Sigmoid colon (tissue), 6 donors: ENCODE measurements at regions not wholly inside any gene's neighbourhood (a gene's known extent, or its start where the extent isn't known, plus 50 kb on each side); places are given as distances from the start of the nearest gene placed in this dataset.

ENCODE experiments used
- DNase-seq: peaks from one replicate; pipeline ENCODE4 v3.0.0-alpha.2; 2019
- H3K27ac ChIP-seq, 4 donors: fragments of 200-600 bp; sonication (generic); one replicate each; pipeline ENCODE4 v1.5.1; 2016 to 2019; ENCODE audit warnings: mild to moderate bottlenecking in 1 of 4
- H3K27me3 ChIP-seq, 3 donors: fragments of 200-600 bp; sonication (generic); one replicate each; pipeline ENCODE4 v1.5.1; 2019; ENCODE audit warnings: mild to moderate bottlenecking in 1 of 3
- H3K36me3 ChIP-seq, 4 donors: fragments of 200-600 bp; sonication (generic); one replicate each; pipeline ENCODE4 v1.5.1; 2016 to 2019
- H3K4me1 ChIP-seq, 4 donors: fragments of 200-600 bp; sonication (generic); one replicate each; pipeline ENCODE4 v1.5.1; 2017 to 2019
- H3K4me3 ChIP-seq, 4 donors: fragments of 200-600 bp; sonication (generic); one replicate each; pipeline ENCODE4 v1.5.1; 2017 to 2019; ENCODE audit warnings: mild to moderate bottlenecking in 2 of 4, moderate library complexity in 1 of 4
- H3K9me3 ChIP-seq, 4 donors: fragments of 200-600 bp in 3 of 4; sonication (generic) in 3 of 4; one replicate each; pipeline versions ENCODE4 v1.5.1 to v1.6.1; 2013 to 2019
- CTCF ChIP-seq, 4 experiments: fragments of 450-650 bp in 3 of 4; fragments of 200-600 bp in 1 of 4; IDR thresholded peaks; one replicate each; pipeline ENCODE4 v1.5.1; 2016 to 2019; ENCODE audit warnings: antibody characterized with exemption in 4 of 4, mild to moderate bottlenecking in 3 of 4, moderate library complexity in 2 of 4
- EP300 ChIP-seq, 4 donors: sonication (generic); formaldehyde crosslinking; IDR thresholded peaks; one replicate each; pipeline ENCODE4 v1.6.1; 2017; ENCODE audit warnings: antibody characterized with exemption in 4 of 4
- POLR2A ChIP-seq, 2 donors: fragments of 450-650 bp; IDR thresholded peaks; one replicate each; pipeline ENCODE4 v1.6.1; 2016; ENCODE audit warnings: antibody characterized with exemption in 2 of 2, mild to moderate bottlenecking in 2 of 2, moderate library complexity in 2 of 2
- POLR2AphosphoS5 ChIP-seq, 4 donors: sonication (generic); formaldehyde crosslinking; IDR thresholded peaks; one replicate each; pipeline ENCODE4 v1.6.1; 2017; ENCODE audit warnings: antibody characterized with exemption in 4 of 4
- WGBS, 2 donors: extraction: QIAGEN DNeasy Blood & Tissue Kit; methylation state at CpG; one replicate each; pipeline ENCODE4 v1.1.7; 2013; 5-methylcytosine and 5-hydroxymethylcytosine counted together
- intact Hi-C: fragments of 100-400 bp; cut with DNase I; formaldehyde crosslinking; loops from one replicate; pipeline ENCODE4 v1.15.1; 2023
- donor health status: healthy with polysubstance abuse.
- donor health status: healthy.

GRCh38 chr3:106577241-106577640, 708.4 kb upstream of the CBLB start:
- no peak for DNase-seq
- TF ChIP-seq EP300 (IDR thresholded peaks at IDR 0.05), result no peak
- no peak for TF ChIP-seq CTCF (IDR thresholded peaks at IDR 0.05)
- no peak for TF ChIP-seq POLR2AphosphoS5 (IDR thresholded peaks at IDR 0.05)
- TF ChIP-seq POLR2A (IDR thresholded peaks at IDR 0.05), result no peak
- Histone ChIP-seq H3K4me3 (no peak overlapping the region), H3K27ac (no peak overlapping the region), H3K36me3 (no peaks in the 10 kb centered on the region), H3K4me1 (no peaks in the 10 kb centered on the region), H3K27me3 (no peaks in the 10 kb centered on the region), H3K9me3 (no peaks in the 10 kb centered on the region)
- WGBS, 2 donors, result 79 to 92% methylated on average over 1 of the region's 1 CpG
- intact Hi-C loops, result no loop called here

- Histone ChIP-seq H3K4me1 (no peaks in the 10 kb centered on the region), H3K4me3 (no peak overlapping the region), H3K27ac (no peak overlapping the region), H3K9me3 (no peaks in the 10 kb centered on the region), H3K36me3 (no peaks in the 10 kb centered on the region), H3K27me3 (no peaks in the 10 kb centered on the region)
- 40 to 42% methylated on average over 1 of the region's 1 CpG for WGBS, 2 donors
- TF ChIP-seq EP300 (IDR thresholded peaks at IDR 0.05) (no peak), POLR2A (IDR thresholded peaks at IDR 0.05) (no peak), POLR2AphosphoS5 (IDR thresholded peaks at IDR 0.05) (no peak), CTCF (IDR thresholded peaks at IDR 0.05) (no peak)
- no peak for DNase-seq
- intact Hi-C loops, result no loop called here
Observed at GRCh38 chr3:106578911-106579310, 710.1 kb upstream of the CBLB start.

GRCh38 chr3:106582151-106582550, 713.3 kb upstream of the CBLB start:
- Histone ChIP-seq H3K27ac (no peak overlapping the region), H3K9me3 (no peaks in the 10 kb centered on the region), H3K4me3 (no peak overlapping the region), H3K4me1 (no peaks in the 10 kb centered on the region), H3K36me3 (no peaks in the 10 kb centered on the region), H3K27me3 (no peaks in the 10 kb centered on the region)
- WGBS, 2 donors, result 63 to 78% methylated on average over 3 of the region's 3 CpGs
- intact Hi-C loops, result no loop called here
- DNase-seq, result no peak
- no peak for TF ChIP-seq CTCF (IDR thresholded peaks at IDR 0.05)
- TF ChIP-seq POLR2A (IDR thresholded peaks at IDR 0.05), result no peak
- TF ChIP-seq POLR2AphosphoS5 (IDR thresholded peaks at IDR 0.05), result no peak

- no peaks in the 10 kb centered on the region for H3K9me3 ChIP-seq
- no peak overlapping the region for H3K27ac ChIP-seq
- H3K4me3 ChIP-seq, result no peak overlapping the region
- 85 to 91% methylated on average over 6 of the region's 6 CpGs for WGBS, 2 donors
- H3K4me1 ChIP-seq, result no peaks in the 10 kb centered on the region
- no peak for TF ChIP-seq CTCF (IDR thresholded peaks at IDR 0.05)
- no peak for TF ChIP-seq POLR2A (IDR thresholded peaks at IDR 0.05)
- no peak for TF ChIP-seq EP300 (IDR thresholded peaks at IDR 0.05)
- no peak for TF ChIP-seq POLR2AphosphoS5 (IDR thresholded peaks at IDR 0.05)
- H3K36me3 ChIP-seq, result no peaks in the 10 kb centered on the region
- H3K27me3 ChIP-seq, result no peaks in the 10 kb centered on the region
- intact Hi-C loops, result no loop called here
- no peak for DNase-seq
Observed at GRCh38 chr3:106587551-106587950, 718.7 kb upstream of the CBLB start.

GRCh38 chr3:106588739-106589138, 719.9 kb upstream of the CBLB start:
- Histone ChIP-seq H3K9me3 (no peaks in the 10 kb centered on the region), H3K27me3 (no peaks in the 10 kb centered on the region), H3K36me3 (no peaks in the 10 kb centered on the region), H3K27ac (no peak overlapping the region), H3K4me3 (no peak overlapping the region), H3K4me1 (no peaks in the 10 kb centered on the region)
- 86 to 90% methylated on average over 1 of the region's 1 CpG for WGBS, 2 donors
- TF ChIP-seq POLR2A (IDR thresholded peaks at IDR 0.05) (no peak), EP300 (IDR thresholded peaks at IDR 0.05) (no peak), POLR2AphosphoS5 (IDR thresholded peaks at IDR 0.05) (no peak), CTCF (IDR thresholded peaks at IDR 0.05) (no peak)
- intact Hi-C loops, result no loop called here
- DNase-seq, result no peak
